CD4-positive, alpha-beta T cell treated with Interleukin-2 at 100 ng/mL for 4 hours (primary cell): ENCODE measurements at regions not wholly inside any gene's neighbourhood (a gene's known extent, or its start where the extent isn't known, plus 50 kb on each side); places are given as distances from the start of the nearest gene placed in this dataset.
"Not testable (repeated sequence)": the region's sequence is repeated elsewhere in the genome, so short reads cannot be mapped to it uniquely, and the experiment has no call there.

Source experiments
- DNase-seq: peaks from one replicate; pipeline ENCODE4 v3.0.0-alpha.2; 2020; ENCODE audit warnings: low spot score

GRCh38 chr7:41428381-41428780, 274.5 kb downstream of the INHBA start:
- no peak for DNase-seq

GRCh38 chr7:41425926-41426325, 277.0 kb downstream of the INHBA start:
- no peak for DNase-seq

- DNase-seq: no peak
Observed at GRCh38 chr7:41421056-41421455, 281.8 kb downstream of the INHBA start.

GRCh38 chr7:41420421-41420820, 282.5 kb downstream of the INHBA start:
- DNase-seq: no peak

GRCh38 chr7:41418337-41418736, 284.6 kb downstream of the INHBA start:
- DNase-seq: no peak

GRCh38 chr7:41416208-41416595, 286.7 kb downstream of the INHBA start:
- no peak for DNase-seq

GRCh38 chr7:41415471-41416207, 287.3 kb downstream of the INHBA start:
- DNase-seq: no peak

GRCh38 chr7:41415051-41415450, 287.8 kb downstream of the INHBA start:
- no peak for DNase-seq

- DNase-seq: no peak
Observed at GRCh38 chr7:41404375-41405074, 298.4 kb downstream of the INHBA start.

GRCh38 chr7:41403291-41403690, 299.6 kb downstream of the INHBA start:
- DNase-seq: no peak

GRCh38 chr7:41401833-41402232, 301.1 kb downstream of the INHBA start:
- DNase-seq: no peak

GRCh38 chr7:41399171-41399570, 303.7 kb downstream of the INHBA start:
- no peak for DNase-seq

GRCh38 chr7:41391818-41392217, 311.1 kb downstream of the INHBA start:
- no peak for DNase-seq

GRCh38 chr7:41388933-41389332, 314.0 kb downstream of the INHBA start:
- not testable (repeated sequence) for DNase-seq

- DNase-seq: no peak
Observed at GRCh38 chr7:41385996-41386395, 316.9 kb downstream of the INHBA start.

- no peak for DNase-seq
Observed at GRCh38 chr7:41384418-41384817, 318.5 kb downstream of the INHBA start.

- no peak for DNase-seq
Observed at GRCh38 chr7:41383596-41383995, 319.3 kb downstream of the INHBA start.

- DNase-seq: no peak
Observed at GRCh38 chr7:41378156-41378555, 324.7 kb downstream of the INHBA start.

- no peak for DNase-seq
Observed at GRCh38 chr7:41375582-41375981, 327.3 kb downstream of the INHBA start.

- DNase-seq: no peak
Observed at GRCh38 chr7:41374150-41374848, 328.6 kb downstream of the INHBA start.

- DNase-seq: no peak
Observed at GRCh38 chr7:41367967-41368882, 334.7 kb downstream of the INHBA start.

GRCh38 chr7:41351091-41351490, 351.8 kb downstream of the INHBA start:
- no peak for DNase-seq
